ENCODE measurements at regions not wholly inside any gene's neighbourhood (a gene's known extent, or its start where the extent isn't known, plus 50 kb on each side); places are given as distances from the start of the nearest gene placed in this dataset.
"Not testable (repeated sequence)": the region's sequence is repeated elsewhere in the genome, so short reads cannot be mapped to it uniquely, and the experiment has no call there.

DNA sequence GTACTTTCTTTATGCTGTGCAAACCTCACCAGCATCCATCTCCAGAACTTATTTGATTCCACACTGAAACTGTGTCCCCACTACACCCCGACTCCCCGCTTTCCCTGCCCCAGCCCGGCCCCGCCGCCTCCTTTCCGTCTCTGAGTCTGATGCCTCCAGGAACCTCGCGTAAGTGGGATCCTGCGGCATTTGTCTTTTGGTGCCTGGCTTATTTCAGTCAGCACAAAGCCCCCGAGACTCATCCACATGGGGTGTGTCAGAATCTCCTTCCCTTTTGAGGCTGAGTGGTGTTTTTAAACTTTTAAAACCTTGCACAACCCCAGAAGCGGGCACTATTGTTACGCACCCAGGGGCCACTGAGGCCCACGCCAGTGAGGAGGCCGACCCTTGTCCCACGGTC, 214.4 kb downstream of the BANP start:
- DNase-seq = not testable (repeated sequence)

- DNase-seq = not testable (repeated sequence)
Observed at GRCh38 chr16:88166209-88166773, 215.1 kb downstream of the BANP start.

DNA sequence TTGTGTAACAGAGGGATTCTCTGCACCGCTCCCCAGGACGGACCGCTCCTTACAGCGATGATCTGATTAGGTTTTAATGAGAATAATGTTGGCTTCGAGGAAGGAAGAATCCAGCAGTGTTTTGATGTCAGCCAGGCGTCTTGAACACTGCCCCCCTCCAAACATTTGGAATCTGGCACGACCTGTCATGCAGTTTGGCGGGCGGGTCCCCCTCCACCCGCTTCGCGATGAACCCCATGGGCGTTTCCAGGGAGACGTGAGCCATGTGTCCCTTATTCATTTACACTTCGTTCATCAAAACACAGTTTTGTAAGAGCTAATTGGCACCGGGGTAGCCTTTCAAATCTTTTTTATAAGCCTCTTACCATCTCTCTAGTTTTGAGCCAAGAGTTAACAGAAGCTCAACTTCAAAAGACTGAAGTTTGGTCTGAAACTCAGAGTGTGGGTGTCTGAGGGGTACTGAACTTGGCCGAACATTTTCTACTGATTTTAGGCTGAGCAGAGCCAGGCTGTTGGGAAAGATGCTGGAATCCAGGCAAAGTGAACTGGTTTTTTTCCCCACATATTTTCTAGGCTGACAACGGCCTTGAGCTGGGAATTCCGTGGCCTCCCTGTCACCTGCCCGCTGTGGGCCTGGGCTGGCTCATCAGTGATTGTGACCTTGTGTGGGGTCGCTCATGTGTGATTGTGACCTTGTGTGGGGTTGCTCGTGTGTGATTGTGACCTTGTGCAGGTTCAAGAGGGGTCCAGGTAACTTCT, 214.8 kb upstream of the ZNF469 start:
- not testable (repeated sequence) for DNase-seq

DNA sequence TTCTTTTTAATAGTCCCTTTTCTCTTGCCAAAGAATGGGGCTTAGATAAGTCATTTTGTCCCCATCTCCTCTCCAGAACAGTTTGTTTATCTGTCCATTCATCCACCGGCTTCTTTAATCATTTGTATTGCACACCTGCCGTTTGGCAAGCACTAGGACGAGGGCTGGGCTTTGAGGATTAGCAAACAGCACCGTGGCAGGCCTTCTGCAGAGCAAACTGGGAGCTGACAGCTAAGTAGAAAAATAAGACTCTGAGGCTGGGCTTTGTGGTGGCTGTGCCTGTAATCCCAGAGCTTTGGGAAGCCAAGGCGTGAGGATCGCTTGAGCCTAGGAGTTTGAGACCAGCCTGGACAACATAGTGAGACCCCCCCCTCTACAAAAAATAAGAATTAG, 214.2 kb upstream of the ZNF469 start:
- not testable (repeated sequence) for DNase-seq

DNA sequence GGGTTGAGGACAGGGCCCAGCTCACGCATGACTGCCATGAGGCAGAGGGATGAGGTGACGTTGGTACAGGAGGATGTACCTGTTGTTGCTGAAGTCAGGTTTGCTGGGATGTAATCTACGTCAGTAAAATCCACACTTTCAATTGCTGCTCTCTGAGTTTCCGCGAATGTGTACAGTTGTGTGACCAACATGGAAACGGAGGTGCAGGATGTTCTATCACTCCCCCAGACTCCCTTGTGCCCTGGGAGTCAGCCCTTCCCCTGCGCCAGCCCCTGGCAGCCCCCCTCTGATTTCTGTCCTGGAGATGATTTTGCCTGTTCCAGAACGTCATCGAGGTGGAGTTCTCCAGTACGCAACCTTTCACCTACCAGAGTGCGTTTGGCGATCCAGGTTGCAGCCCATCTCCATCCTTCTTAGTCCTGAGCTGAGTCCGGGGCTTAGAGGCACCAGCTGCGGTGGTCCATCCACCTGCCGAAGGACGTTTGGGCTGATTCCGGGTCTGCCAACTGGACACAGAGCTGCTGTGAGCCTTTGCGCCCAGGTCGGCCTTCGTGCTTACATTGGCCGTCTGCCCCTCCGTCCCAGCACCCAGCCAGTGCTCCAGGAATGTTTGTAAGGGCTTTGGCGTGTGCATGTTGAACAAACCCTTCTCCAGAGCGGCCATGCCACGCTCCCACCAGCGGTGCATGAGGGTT, 213.5 kb upstream of the ZNF469 start:
- not testable (repeated sequence) for DNase-seq

GRCh38 chr16:88169831-88170165, 213.0 kb upstream of the ZNF469 start:
- not testable (repeated sequence) for DNase-seq

DNA sequence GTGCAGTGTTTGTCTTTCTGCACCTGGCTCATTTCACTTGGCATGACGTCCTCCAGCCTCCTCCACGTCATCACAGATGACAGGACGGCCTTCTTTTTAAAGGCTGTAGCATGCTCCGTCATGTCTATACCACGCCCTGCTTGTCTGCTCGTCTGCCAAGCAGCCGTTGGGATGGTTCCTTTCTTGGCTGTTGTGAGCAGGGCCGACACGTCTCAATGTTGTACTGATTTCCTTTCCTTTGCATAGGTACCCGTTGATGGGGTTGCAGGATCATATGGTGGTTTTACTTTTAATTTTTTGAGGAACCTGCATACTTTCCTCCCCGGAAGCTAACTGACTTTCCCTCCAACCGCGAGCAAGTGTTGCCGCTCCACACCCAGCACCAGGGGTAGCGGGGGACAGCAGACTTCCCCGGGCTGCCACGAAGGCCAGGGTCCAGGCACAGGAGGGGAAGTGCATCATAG, 212.2 kb upstream of the ZNF469 start:
- DNase-seq = no peak

- not testable (repeated sequence) for DNase-seq
Observed at GRCh38 chr16:88171126-88171525, 211.6 kb upstream of the ZNF469 start.

DNA sequence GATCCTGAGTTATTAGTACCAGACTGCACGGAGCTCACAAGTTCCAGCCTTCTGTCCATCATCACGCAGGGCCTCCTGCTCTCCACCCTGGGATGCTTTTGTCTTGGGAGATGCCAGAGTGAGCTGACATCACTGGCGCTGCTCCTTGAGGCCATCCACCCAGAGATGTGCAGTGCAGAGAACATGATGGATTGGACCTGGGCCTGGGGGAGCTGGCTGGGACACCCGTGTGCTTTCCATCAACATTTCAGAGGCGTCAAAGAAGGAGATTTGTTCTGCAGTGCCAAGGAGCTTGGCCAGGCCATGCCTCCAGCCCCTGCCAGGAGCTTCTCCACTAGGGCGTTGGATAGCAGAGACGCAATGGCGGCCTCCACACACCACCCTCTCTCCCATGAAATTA, 206.6 kb upstream of the ZNF469 start:
- not testable (repeated sequence) for DNase-seq

DNA sequence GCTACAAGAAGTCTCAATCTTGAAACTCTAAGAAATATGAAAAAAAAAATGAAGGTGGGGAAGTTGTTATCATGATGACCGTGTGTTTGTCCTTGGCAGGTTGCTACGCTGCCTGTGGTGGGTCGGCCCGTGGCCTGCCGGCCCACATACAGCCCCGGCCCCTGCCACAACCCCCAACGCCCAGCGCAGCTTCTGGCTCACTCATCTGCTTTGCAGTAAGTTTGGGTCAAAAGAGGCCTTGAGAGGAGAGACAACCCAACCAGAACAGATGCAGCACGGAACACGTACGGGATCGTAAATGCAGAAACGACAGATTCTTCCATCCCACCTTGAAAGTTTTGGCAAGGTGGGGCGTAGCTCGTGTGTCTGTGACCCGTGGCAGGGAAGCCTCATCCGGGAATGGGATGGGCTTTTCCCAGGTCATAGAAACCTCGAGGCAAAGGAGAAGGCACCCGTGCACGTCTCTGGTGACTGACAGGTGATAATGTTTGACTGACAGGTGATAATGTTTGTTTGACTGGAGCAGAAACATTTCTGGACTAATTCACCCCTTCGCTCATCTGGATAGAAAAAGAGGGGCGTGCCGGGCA, 206.1 kb upstream of the ZNF469 start:
- DNase-seq = not testable (repeated sequence)

DNA sequence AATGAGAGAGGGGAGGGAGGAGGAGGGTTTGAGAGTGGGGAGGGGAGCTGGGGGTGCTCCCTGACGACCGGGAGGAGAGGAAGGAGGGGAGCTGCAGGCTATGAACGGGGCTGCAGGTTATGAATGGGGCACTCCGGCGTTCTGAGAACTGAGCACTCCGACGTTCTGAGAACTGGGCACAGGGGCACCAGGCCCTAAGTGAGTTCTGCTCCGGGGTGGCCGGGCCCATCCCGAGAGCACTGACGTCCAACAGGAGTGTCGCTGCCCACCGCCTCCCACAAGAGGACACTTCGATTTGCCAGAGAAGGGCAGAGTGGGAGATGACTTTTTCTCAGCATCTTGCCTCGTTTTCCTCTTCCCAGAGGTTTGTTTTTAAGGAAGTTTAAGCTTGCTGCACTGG, 204.5 kb upstream of the ZNF469 start:
- DNase-seq = not testable (repeated sequence)

GRCh38 chr16:88178896-88179295, 203.9 kb upstream of the ZNF469 start:
- not testable (repeated sequence) for DNase-seq

- DNase-seq = not testable (repeated sequence)
Observed at GRCh38 chr16:88182967-88183881, 199.5 kb upstream of the ZNF469 start.

DNA sequence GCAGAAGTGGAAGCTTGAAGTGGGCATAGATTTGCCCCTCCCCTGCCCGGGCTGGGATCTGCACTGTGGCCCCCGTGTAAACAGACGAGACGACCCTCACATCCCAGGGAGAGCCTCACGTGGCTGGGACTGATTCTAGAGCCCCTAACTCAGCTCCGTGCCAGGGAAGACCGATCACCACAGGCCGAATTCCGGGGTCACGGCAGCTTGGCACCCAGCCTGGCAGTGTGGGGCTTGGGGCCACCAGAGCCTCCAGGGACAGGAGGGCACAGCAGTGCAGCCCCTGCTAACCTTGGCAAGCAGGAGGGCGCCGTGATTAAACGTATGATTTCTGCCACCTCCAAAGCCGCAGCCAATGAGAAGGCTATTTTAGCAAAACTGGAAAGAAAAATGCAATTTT, 198.7 kb upstream of the ZNF469 start:
- not testable (repeated sequence) for DNase-seq

DNA sequence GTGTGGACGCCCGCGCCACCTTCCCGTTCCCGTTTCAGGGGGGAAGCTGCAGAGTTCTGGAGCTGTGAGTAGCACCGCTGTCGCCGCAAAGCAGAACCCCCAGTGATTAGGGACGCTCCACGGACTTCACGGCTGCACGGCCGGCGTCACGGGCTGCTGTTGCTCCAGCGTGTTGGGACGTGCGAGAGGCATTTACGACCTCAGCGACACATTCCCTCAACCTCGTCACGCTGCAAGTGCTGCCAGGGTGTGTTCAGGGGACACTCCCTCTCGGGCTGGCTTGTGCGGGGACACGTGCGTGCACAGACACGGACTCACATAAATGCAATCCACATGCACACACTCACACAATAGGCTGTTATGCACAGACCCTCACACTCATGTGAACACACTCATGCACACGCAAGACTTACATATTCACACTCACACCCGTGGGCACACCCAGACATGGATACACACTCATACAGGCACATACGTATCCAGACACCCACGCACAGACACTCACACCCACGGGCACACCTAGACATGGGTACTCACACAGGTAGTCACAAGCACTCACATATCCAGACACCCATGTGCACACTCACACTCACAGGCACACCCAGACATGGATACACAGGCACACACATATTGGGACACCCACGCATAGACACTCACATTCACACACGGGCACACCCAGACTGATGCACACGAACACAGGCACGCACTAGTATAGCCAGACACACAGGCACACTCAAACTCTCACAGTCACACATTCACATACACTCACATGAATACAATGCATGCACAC, 198.0 kb upstream of the ZNF469 start:
- DNase-seq = not testable (repeated sequence)

DNA sequence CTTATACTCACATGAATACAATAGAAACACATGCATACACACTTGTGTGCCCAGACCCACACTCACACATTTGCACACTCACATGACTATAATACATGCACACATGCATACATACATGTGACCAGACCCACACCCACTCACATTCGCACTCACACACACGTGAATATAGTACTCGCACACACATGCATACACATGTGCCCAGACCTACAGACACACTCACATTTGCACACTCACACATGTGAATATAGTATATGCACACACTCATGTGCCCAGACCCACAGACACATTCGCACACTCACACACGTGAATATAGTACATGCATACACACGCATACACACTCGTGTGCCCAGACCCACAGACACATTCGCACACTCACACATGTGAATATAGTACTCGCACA, 197.4 kb upstream of the ZNF469 start:
- not testable (repeated sequence) for DNase-seq

GRCh38 chr16:88185976-88186888, 196.5 kb upstream of the ZNF469 start:
- not testable (repeated sequence) for DNase-seq

DNA sequence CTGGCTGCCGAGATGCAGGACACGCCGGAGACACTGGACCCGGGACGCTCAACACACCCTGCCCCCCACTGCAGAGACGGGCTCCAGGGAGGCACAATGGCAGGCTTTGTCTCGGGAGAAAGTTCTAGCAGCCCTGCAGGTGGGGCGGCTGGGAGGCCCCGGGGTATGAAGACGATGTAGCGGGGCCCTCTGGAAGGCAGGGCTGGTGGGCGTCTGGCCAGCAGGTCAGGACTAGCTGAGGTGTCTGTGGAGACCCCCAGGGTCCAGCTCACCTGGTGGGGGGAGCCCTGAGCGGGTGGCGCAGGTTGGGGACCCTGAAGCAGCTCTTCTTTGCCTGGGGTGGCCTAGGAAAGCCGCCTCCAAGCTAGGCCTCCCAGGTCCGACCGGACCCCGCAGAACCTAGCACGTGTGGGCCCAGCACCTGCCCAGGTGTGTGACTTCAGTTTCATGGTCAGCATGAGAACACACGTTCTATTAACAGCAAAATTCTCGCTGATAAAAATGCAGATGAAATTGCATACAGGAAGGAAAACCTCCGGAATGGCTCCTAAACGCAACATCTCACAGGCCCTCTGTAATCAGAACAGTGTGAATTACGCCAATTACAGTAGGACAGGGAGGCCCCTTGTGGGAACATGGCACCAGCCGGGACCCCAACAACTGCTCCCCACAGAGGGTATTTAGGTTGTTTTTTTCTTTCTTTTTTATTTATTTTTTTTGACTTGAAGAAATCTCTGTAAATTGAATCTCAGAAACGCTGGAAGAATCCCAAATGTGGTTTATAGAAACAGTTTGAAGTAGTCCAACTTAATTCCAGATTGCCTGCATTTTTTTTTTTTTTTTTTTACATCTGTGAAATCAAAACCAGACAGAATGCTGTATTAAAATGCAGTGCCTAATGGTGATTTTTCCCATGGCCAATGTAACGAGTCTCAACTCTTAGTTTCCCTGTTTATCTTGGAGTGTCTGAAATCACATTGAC, 195.6 kb upstream of the ZNF469 start:
- not testable (repeated sequence) for DNase-seq

Data from stimulated activated CD4-positive, alpha-beta T cell treated with anti-CD3 and anti-CD28 coated beads, Interleukin-4, amount 100 ng/mL, for 24 hours (primary cell).